Right lobe of liver (tissue), 4 donors: ENCODE measurements at regions not wholly inside any gene's neighbourhood (a gene's known extent, or its start where the extent isn't known, plus 50 kb on each side); places are given as distances from the start of the nearest gene placed in this dataset.

Source experiments
- CTCF ChIP-seq, 4 donors: fragments of 200-600 bp in 3 of 4; fragments of 450-650 bp in 1 of 4; IDR thresholded peaks; one replicate each; pipeline versions ENCODE4 v1.5.1 to v1.8.0; 2016 to 2022; ENCODE audit warnings: antibody characterized with exemption in 4 of 4, mild to moderate bottlenecking in 2 of 4
- POLR2A ChIP-seq: fragments of 450-650 bp; IDR thresholded peaks from one replicate; pipeline ENCODE4 v1.6.1; 2017; ENCODE audit warnings: antibody characterized with exemption, mild to moderate bottlenecking
- donor health status: DM: no; HTN: no; CAD: no.
- donor health status: DM: no; HTN: no; CAD: no.
- donor health status: DM: no; HTN: yes; CAD: no.

- TF ChIP-seq CTCF (IDR thresholded peaks at IDR 0.05) (no peak), POLR2A (no peak)
Measured at GRCh38 chr2:31698722-31699121, 118.0 kb upstream of the SRD5A2 start.
